Neural cell (in vitro differentiated cells): ENCODE measurements at regions not wholly inside any gene's neighbourhood (a gene's known extent, or its start where the extent isn't known, plus 50 kb on each side); places are given as distances from the start of the nearest gene placed in this dataset.

Experiments used
- H2AFZ ChIP-seq: fragments of 200-600, 300-800 bp; sonication (generic), shearing (Covaris generic); 2 replicates; pipeline ENCODE4 v1.6.0; 2014; ENCODE audit warnings: low read depth, mild to moderate bottlenecking, antibody characterized with exemption, low read length, moderate library complexity
- H3F3A ChIP-seq: fragments of 200-600 bp; shearing (Covaris generic); 2 replicates; pipeline ENCODE4 v1.6.1; 2016; ENCODE audit warnings: mild to moderate bottlenecking, moderate library complexity, mixed read lengths, antibody characterized with exemption, low read length; ENCODE audit not compliant: insufficient read depth, poor library complexity, severe bottlenecking
- H3K27ac ChIP-seq: fragments of 200-600, 300-800 bp; sonication (generic), shearing (Covaris generic); 2 replicates; pipeline ENCODE4 v1.5.1; 2014; ENCODE audit warnings: mild to moderate bottlenecking, low read length, moderate library complexity
- H3K27me3 ChIP-seq: fragments of 300-800, 200-600 bp; sonication (generic), shearing (Covaris generic); 2 replicates; pipeline ENCODE4 v1.6.0; 2014; ENCODE audit warnings: mild to moderate bottlenecking, low read depth, low read length, moderate library complexity; ENCODE audit not compliant: insufficient read depth
- H3K36me3 ChIP-seq: fragments of 300-800, 200-600 bp; sonication (generic), shearing (Covaris generic); 2 replicates; pipeline ENCODE4 v1.5.1; 2014; ENCODE audit warnings: mild to moderate bottlenecking, antibody characterized with exemption, low read length, moderate library complexity; ENCODE audit not compliant: insufficient read depth
- H3K4me2 ChIP-seq: fragments of 300-800, 200-600 bp; sonication (generic), shearing (Covaris generic); 2 replicates; pipeline ENCODE4 v1.6.0; 2014; ENCODE audit warnings: mild to moderate bottlenecking, low read length
- H3K4me3 ChIP-seq: fragments of 300-800, 200-600 bp; sonication (generic), shearing (Covaris generic); 2 replicates; pipeline ENCODE4 v1.5.1; 2014; ENCODE audit warnings: mild to moderate bottlenecking, low read length, moderate library complexity
- H3K79me2 ChIP-seq: fragments of 200-600 bp; shearing (Covaris generic); replicated peaks from 2 replicates; pipeline ENCODE4 v1.6.0; 2014; ENCODE audit warnings: mild to moderate bottlenecking, low read length, moderate library complexity; ENCODE audit not compliant: insufficient read depth
- H3K9ac ChIP-seq: fragments of 300-800, 200-600 bp; sonication (generic), shearing (Covaris generic); 2 replicates; pipeline ENCODE4 v1.6.1; 2016; ENCODE audit warnings: mild to moderate bottlenecking, low read length, mixed read lengths
- H3K9me2 ChIP-seq: fragments of 200-600 bp; shearing (Covaris generic); 2 replicates; pipeline ENCODE4 v1.6.1; 2016; ENCODE audit warnings: mild to moderate bottlenecking, low read length, mixed read lengths; ENCODE audit not compliant: insufficient read depth
- H3K9me3 ChIP-seq: fragments of 200-600, 300-800 bp; sonication (generic), shearing (Covaris generic); 2 replicates; pipeline ENCODE4 v1.6.1; 2016; ENCODE audit warnings: mild to moderate bottlenecking, mixed run types, low read length, moderate library complexity, mixed read lengths
- H4K20me1 ChIP-seq: fragments of 200-600 bp; shearing (Covaris generic); 2 replicates; pipeline ENCODE4 v1.6.1; 2016; ENCODE audit warnings: mild to moderate bottlenecking, mixed run types; ENCODE audit not compliant: insufficient read depth
- CTCF ChIP-seq: fragments of 450-650 bp; IDR thresholded peaks from 2 replicates; pipeline ENCODE4 v1.5.1; 2014; ENCODE audit warnings: antibody characterized with exemption, mild to moderate bottlenecking, moderate library complexity; ENCODE audit not compliant: poor library complexity, severe bottlenecking
- EP300 ChIP-seq: fragments of 450-650 bp; conservative IDR thresholded peaks from 2 replicates; pipeline ENCODE4 v1.6.1; 2014; ENCODE audit warnings: antibody characterized with exemption, mild to moderate bottlenecking, moderate library complexity; ENCODE audit not compliant: poor library complexity, severe bottlenecking
- EZH2 ChIP-seq: fragments of 200-600, 300-800 bp; shearing (Covaris generic), sonication (generic); IDR thresholded peaks from 2 replicates; pipeline ENCODE4 v1.6.1; 2014; ENCODE audit warnings: antibody characterized with exemption, low read length, borderline replicate concordance, mild to moderate bottlenecking; ENCODE audit not compliant: insufficient read depth, poor library complexity, severe bottlenecking
- MXI1 ChIP-seq: fragments of 450-650 bp; conservative IDR thresholded peaks from 2 replicates; pipeline ENCODE4 v1.6.1; 2014; ENCODE audit warnings: antibody characterized with exemption, mild to moderate bottlenecking; ENCODE audit not compliant: poor library complexity, severe bottlenecking
- POLR2AphosphoS5 ChIP-seq: IDR thresholded peaks from 2 replicates; pipeline ENCODE4 v1.6.1; 2012
- RAD21 ChIP-seq: fragments of 450-650 bp; conservative IDR thresholded peaks from 2 replicates; pipeline ENCODE4 v1.6.1; 2014; ENCODE audit warnings: antibody characterized with exemption, mild to moderate bottlenecking, moderate library complexity
- REST ChIP-seq: IDR thresholded peaks from 2 replicates; pipeline ENCODE4 v1.6.1; 2012; ENCODE audit warnings: borderline replicate concordance
- SMC3 ChIP-seq: fragments of 450-650 bp; conservative IDR thresholded peaks from 2 replicates; pipeline ENCODE4 v1.6.1; 2014; ENCODE audit warnings: antibody characterized with exemption, mild to moderate bottlenecking, moderate library complexity; ENCODE audit not compliant: poor library complexity
- TAF1 ChIP-seq: IDR thresholded peaks from 2 replicates; pipeline ENCODE4 v1.6.1; 2012; ENCODE audit warnings: low read depth

- H4K20me1 ChIP-seq = no peaks in the 10 kb centered on the region
- no peaks in the 10 kb centered on the region for H3K79me2 ChIP-seq
- H3K9me2 ChIP-seq = no peaks in the 10 kb centered on the region
- no peak overlapping the region for H2AFZ ChIP-seq
- H3K9me3 ChIP-seq = peaks cover 3% of the 10 kb centered on the region
- no peaks in the 10 kb centered on the region for H3K27me3 ChIP-seq
- TF ChIP-seq EZH2 (no peak), REST (no peak), CTCF (no peak), RAD21 (no peak), MXI1 (no peak), TAF1 (no peak), EP300 (no peak), SMC3 (no peak), POLR2AphosphoS5 (no peak)
- H3K9ac ChIP-seq = no peak overlapping the region
- H3K4me2 ChIP-seq = no peak overlapping the region
- H3K27ac ChIP-seq = no peak overlapping the region
- H3K36me3 ChIP-seq = no peaks in the 10 kb centered on the region
- H3F3A ChIP-seq = no peaks in the 10 kb centered on the region
- H3K4me3 ChIP-seq = no peak overlapping the region
Measured at GRCh38 chr13:76790980-76791819, 95.0 kb downstream of the KCTD12 start.

GRCh38 chr13:76790526-76790925 lies 95.7 kb downstream of the KCTD12 start:
- no peaks in the 10 kb centered on the region for H3K9me2 ChIP-seq
- H3K27ac ChIP-seq = no peak overlapping the region
- no peaks in the 10 kb centered on the region for H3K27me3 ChIP-seq
- no peak overlapping the region for H3K9ac ChIP-seq
- no peak for TF ChIP-seq EZH2
- no peak for TF ChIP-seq TAF1
- no peak for TF ChIP-seq RAD21
- TF ChIP-seq POLR2AphosphoS5 = no peak
- no peaks in the 10 kb centered on the region for H4K20me1 ChIP-seq
- no peaks in the 10 kb centered on the region for H3K36me3 ChIP-seq
- no peak overlapping the region for H3K4me3 ChIP-seq
- H3K9me3 ChIP-seq = peaks cover 3% of the 10 kb centered on the region
- H3K4me2 ChIP-seq = no peak overlapping the region
- H2AFZ ChIP-seq = no peak overlapping the region
- no peaks in the 10 kb centered on the region for H3F3A ChIP-seq
- H3K79me2 ChIP-seq = no peaks in the 10 kb centered on the region
